Coronary artery (tissue), 2 donors: ENCODE measurements at regions not wholly inside any gene's neighbourhood (a gene's known extent, or its start where the extent isn't known, plus 50 kb on each side); places are given as distances from the start of the nearest gene placed in this dataset.

Experiments used
- DNase-seq: peaks from one replicate; pipeline ENCODE4 v3.0.0-alpha.2; 2017; ENCODE audit warnings: low spot score
- H3K27ac ChIP-seq, 2 donors: fragments of 200-600 bp; sonication (generic); one replicate each; pipeline ENCODE4 v1.5.1; 2016 to 2019
- H3K4me3 ChIP-seq: fragments of 200-600 bp; sonication (generic); 2 replicates; pipeline ENCODE4 v1.5.1; 2016; ENCODE audit warnings: mild to moderate bottlenecking, moderate library complexity
- CTCF ChIP-seq: fragments of 200-600 bp; sonication (generic); IDR thresholded peaks from one replicate; pipeline ENCODE4 v1.5.1; 2019; ENCODE audit warnings: antibody characterized with exemption

- H3K27ac ChIP-seq: no peak overlapping the region
- no peak for TF ChIP-seq CTCF
Measured at GRCh38 chr5:100641833-100642232, 106.7 kb downstream of the FAM174A start.

GRCh38 chr5:100643473-100643872 is 108.3 kb downstream of the FAM174A start:
- no peak for TF ChIP-seq CTCF

More at GRCh38 chr5:100641833-100642232, 106.7 kb downstream of the FAM174A start:
- no peak overlapping the region for H3K4me3 ChIP-seq
- no peak for DNase-seq

GRCh38 chr5:100644185-100644584 is 109.0 kb downstream of the FAM174A start:
- DNase-seq: no peak
- no peak overlapping the region for H3K4me3 ChIP-seq
- no peak for TF ChIP-seq CTCF
- no peak overlapping the region for H3K27ac ChIP-seq

More at GRCh38 chr5:100643473-100643872, 108.3 kb downstream of the FAM174A start:
- Histone ChIP-seq H3K4me3 (no peak overlapping the region), H3K27ac (no peak overlapping the region)
- no peak for DNase-seq

GRCh38 chr5:100644776-100645175 is 109.6 kb downstream of the FAM174A start:
- Histone ChIP-seq H3K27ac (no peak overlapping the region), H3K4me3 (no peak overlapping the region)
- DNase-seq: no peak
- no peak for TF ChIP-seq CTCF

- no peak for TF ChIP-seq CTCF
- no peak overlapping the region for H3K4me3 ChIP-seq
- H3K27ac ChIP-seq: no peak overlapping the region
- no peak for DNase-seq
Measured at GRCh38 chr5:100646011-100646410, 110.8 kb downstream of the FAM174A start.

- Histone ChIP-seq H3K27ac (no peak overlapping the region), H3K4me3 (no peak overlapping the region)
- no peak for DNase-seq
- TF ChIP-seq CTCF: no peak
Measured at GRCh38 chr5:100646691-100647090, 111.5 kb downstream of the FAM174A start.

GRCh38 chr5:100647461-100648230 is 112.5 kb downstream of the FAM174A start:
- TF ChIP-seq CTCF: no peak
- DNase-seq: no peak
- H3K27ac ChIP-seq: no peak overlapping the region
- H3K4me3 ChIP-seq: no peak overlapping the region
